K562 (cell line): ENCODE measurements at regions not wholly inside any gene's neighbourhood (a gene's known extent, or its start where the extent isn't known, plus 50 kb on each side); places are given as distances from the start of the nearest gene placed in this dataset.

Experiments
- ATAC-seq: fragments of 200-7000 bp; cut with Tn5 transposase; 3 replicates; pipeline ENCODE4 v1.9.1; 2020; ENCODE audit warnings: moderate library complexity
- BruUV-seq: library from RNA; stranded (reverse); fragments of 400-500 nt; replicated peaks from 2 replicates; lab custom pipeline; 2021; lab: Mats Ljungman, UMichigan
- CTCF ChIA-PET: fragments of 300-600 bp; formaldehyde crosslinking; extraction: SDS; loops from one replicate; lab custom pipeline; 2021; ENCODE audit warnings: low intra/inter-chr PET ratio; lab: Yijun Ruan, JAX
- POLR2A ChIA-PET: fragments of 300-600, 350-650 bp; sonication (Branson Sonifier 250); formaldehyde crosslinking; extraction: SDS; loops from one replicate; lab custom pipeline; 2021; ENCODE audit warnings: antibody characterized with exemption, inconsistent platforms; lab: Yijun Ruan, JAX
- DNase-seq, 4 experiments: peaks; one replicate each; pipeline versions ENCODE4 v3.0.0 to v3.0.0-alpha.2; 2011 to 2018; ENCODE audit warnings: low spot score in 3 of 4, mixed read lengths in 3 of 4; ENCODE audit errors: extremely low read depth in 1 of 4
- FAIRE-seq: peaks from 2 replicates; lab custom pipeline; 2011; peaks lifted over from hg19 to GRCh38; lab: Jason Lieb, UNC
- H2AFZ ChIP-seq: 2 replicates; pipeline ENCODE4 v1.6.0; 2011; ENCODE audit warnings: low read depth, low read length, control low read depth, inconsistent platforms
- H3K27ac ChIP-seq: fragments of 200-600 bp; 3 replicates; pipeline ENCODE4 v1.8.0; 2011; ENCODE audit warnings: low read depth, mild to moderate bottlenecking, control low read depth, inconsistent platforms, low read length, moderate library complexity, mixed read lengths; ENCODE audit errors: extremely low read depth
- H3K27me3 ChIP-seq, 2 experiments: fragments of 300-600 bp in 1 of 2; 2 replicates in 1 of 2; 3 replicates in 1 of 2; pipeline versions ENCODE4 v1.6.0 to v1.8.0; 2011; ENCODE audit warnings: inconsistent platforms in 2 of 2, low read length in 2 of 2, mild to moderate bottlenecking in 1 of 2, mixed read lengths in 1 of 2, moderate library complexity in 1 of 2; ENCODE audit not compliant: control insufficient read depth in 2 of 2, insufficient read depth in 2 of 2
- H3K36me3 ChIP-seq: fragments of 300-600 bp; 3 replicates; pipeline ENCODE4 v1.8.0; 2011; ENCODE audit warnings: mild to moderate bottlenecking, low read length, inconsistent platforms; ENCODE audit not compliant: control insufficient read depth, insufficient read depth
- H3K4me1 ChIP-seq, 2 experiments: fragments of 200-600 bp in 1 of 2; replicated peaks in 1 of 2; 2 replicates in 1 of 2; 3 replicates in 1 of 2; pipeline versions ENCODE4 v1.5.1 to v1.8.0; 2011; ENCODE audit warnings: inconsistent platforms in 2 of 2, low read length in 2 of 2, mild to moderate bottlenecking in 1 of 2, mixed read lengths in 1 of 2, moderate library complexity in 1 of 2; ENCODE audit not compliant: control insufficient read depth in 2 of 2, insufficient read depth in 2 of 2
- H3K4me2 ChIP-seq: 2 replicates; pipeline ENCODE4 v1.6.1; 2011; ENCODE audit warnings: low read length, control low read depth, inconsistent platforms, mixed read lengths; ENCODE audit not compliant: insufficient read depth
- H3K4me3 ChIP-seq: fragments of 200-600 bp; sonication (generic), shearing (Covaris generic); 2 replicates; pipeline ENCODE4 v1.5.1; 2016; ENCODE audit warnings: control low read depth, inconsistent platforms
- H3K79me2 ChIP-seq: fragments of 200-600 bp; 3 replicates; pipeline ENCODE4 v1.8.0; 2011; ENCODE audit warnings: low read length, inconsistent platforms; ENCODE audit not compliant: control insufficient read depth, insufficient read depth
- H3K9ac ChIP-seq, 2 experiments: 2 replicates each; pipeline versions ENCODE4 v1.6.0 to v1.6.1; 2011; ENCODE audit warnings: low read depth in 2 of 2, low read length in 2 of 2, control low read depth in 1 of 2, inconsistent platforms in 1 of 2, mild to moderate bottlenecking in 1 of 2, mixed read lengths in 1 of 2; ENCODE audit not compliant: insufficient read depth in 1 of 2
- H3K9me1 ChIP-seq: one replicate; pipeline ENCODE4 v1.6.0; 2011; ENCODE audit warnings: inconsistent platforms, mild to moderate bottlenecking, low read length, moderate library complexity; ENCODE audit not compliant: control insufficient read depth, insufficient read depth
- H3K9me3 ChIP-seq: replicated peaks from 2 replicates; pipeline ENCODE4 v1.5.1; 2011; ENCODE audit warnings: low read depth, low read length, inconsistent platforms; ENCODE audit not compliant: control insufficient read depth, insufficient read depth
- H4K20me1 ChIP-seq: replicated peaks from 2 replicates; pipeline ENCODE4 v1.6.1; 2011; ENCODE audit warnings: low read length, inconsistent platforms, mixed read lengths; ENCODE audit not compliant: control insufficient read depth, insufficient read depth
- CREM ChIP-seq: IDR thresholded peaks from 2 replicates; pipeline ENCODE4 v1.6.1; 2014; ENCODE audit warnings: antibody characterized with exemption, low read depth
- ETV1 ChIP-seq: fragments of 450-650 bp; conservative IDR thresholded peaks from 2 replicates; pipeline ENCODE4 v1.6.1; 2016; ENCODE audit warnings: missing genetic modification characterization, control low read depth, low read depth, missing compliant biosample characterization
- NEUROD1 ChIP-seq: fragments of 150-350 bp; IDR thresholded peaks from 2 replicates; pipeline ENCODE4 v1.6.1; 2014; ENCODE audit warnings: borderline replicate concordance, low read length, low read depth; ENCODE audit not compliant: partially characterized antibody
- POLR2AphosphoS2 ChIP-seq: IDR thresholded peaks from 2 replicates; pipeline ENCODE4 v1.6.1; 2012; ENCODE audit warnings: low read length, improper control_type of control experiment
- RBM22 ChIP-seq: fragments of 200-400 bp; formaldehyde crosslinking; IDR thresholded peaks from 2 replicates; pipeline ENCODE4 v1.6.1; 2018; ENCODE audit warnings: low read length, low read depth; ENCODE audit not compliant: poor library complexity, severe bottlenecking
- TAF7 ChIP-seq: fragments of 450-650 bp; IDR thresholded peaks from 2 replicates; pipeline ENCODE4 v1.6.1; 2016; ENCODE audit warnings: missing genetic modification characterization, missing compliant biosample characterization
- XRCC5 ChIP-seq: fragments of 200-400 bp; formaldehyde crosslinking; IDR thresholded peaks from 2 replicates; pipeline ENCODE4 v1.6.1; 2017; ENCODE audit warnings: low read depth, mild to moderate bottlenecking, low read length
- YY1 ChIP-seq, 3 experiments: IDR thresholded peaks; 2 replicates each; pipeline ENCODE4 v1.6.1; 2011; ENCODE audit warnings: low read length in 2 of 3, mild to moderate bottlenecking in 2 of 3, moderate library complexity in 2 of 3, borderline replicate concordance in 1 of 3, control low read depth in 1 of 3, low read depth in 1 of 3; ENCODE audit not compliant: insufficient read depth in 3 of 3, insufficient replicate concordance in 2 of 3, control insufficient read depth in 1 of 3, insufficient read length in 1 of 3; ENCODE audit errors: extremely low read depth in 1 of 3
- ZBTB8A ChIP-seq: fragments of 450-650 bp; IDR thresholded peaks from 2 replicates; pipeline ENCODE4 v1.6.1; 2018; ENCODE audit warnings: mild to moderate bottlenecking, moderate library complexity; ENCODE audit not compliant: partially characterized antibody
- ZFP36 ChIP-seq: fragments of 150-350 bp; IDR thresholded peaks from 2 replicates; pipeline ENCODE4 v1.6.1; 2018; ENCODE audit warnings: low read length, low read depth; ENCODE audit not compliant: partially characterized antibody
- ZNF717 ChIP-seq: fragments of 250-450 bp; sonication (Bioruptor Pico); IDR thresholded peaks from 2 replicates; pipeline ENCODE4 v1.5.0; 2021
- WGBS: fragments of 100-300 bp; shearing (Covaris generic); methylation state at CpG from one replicate; pipeline ENCODE4 v1.1.6; 2016; ENCODE audit warnings: low coverage, mixed read lengths; ENCODE audit not compliant: insufficient coverage; ENCODE audit errors: missing lambda C conversion rate; 5-methylcytosine and 5-hydroxymethylcytosine counted together
- in situ Hi-C: fragments of 300-500 bp; cut with MboI; formaldehyde crosslinking; loops from 4 replicates; pipeline ENCODE4 v1.15.0; 2018; ENCODE audit warnings: inconsistent platforms, mixed read lengths
- intact Hi-C: fragments of 100-400 bp; cut with micrococcal nuclease; formaldehyde crosslinking; loops from 2 replicates; pipeline ENCODE4 v1.14.2; 2022
- TF ChIP-seq, protein P1 (sequence below): fragments of 250-450 bp; sonication (Bioruptor Pico); IDR thresholded peaks from 2 replicates; pipeline ENCODE4 v1.4.0; 2020; ENCODE audit warnings: mild to moderate bottlenecking, moderate library complexity
- TF ChIP-seq, protein P2 (sequence below): fragments of 450-650 bp; conservative IDR thresholded peaks from 2 replicates; pipeline ENCODE4 v1.6.1; 2016; ENCODE audit warnings: missing genetic modification characterization, low read depth, mild to moderate bottlenecking, control low read depth, missing compliant biosample characterization

DNA sequence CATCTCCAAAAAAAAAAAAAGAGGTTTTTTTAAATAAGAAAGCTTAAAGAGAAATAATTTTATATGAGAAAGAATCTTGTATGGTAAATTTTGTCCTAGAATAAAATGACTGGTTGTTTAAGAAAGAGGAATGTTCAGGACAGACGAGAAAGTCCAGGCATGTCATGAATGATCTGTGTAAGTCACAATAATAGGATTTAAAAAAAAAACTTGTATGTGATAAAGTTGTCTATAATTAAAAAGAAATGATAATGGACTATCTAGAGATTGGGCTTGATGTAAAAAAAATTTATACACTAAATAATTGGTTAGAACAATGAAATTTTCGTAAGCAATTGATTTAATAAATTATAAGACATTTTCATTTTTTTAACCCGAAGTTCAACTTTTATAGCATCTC lies 71.7 kb upstream of the ABCA12 start:
- H3K79me2 ChIP-seq = no peaks in the 10 kb centered on the region
- intact Hi-C loops (no loop called here), in situ Hi-C loops (no loop called here)
- no peak overlapping the region for H3K27ac ChIP-seq
- ATAC-seq = no peak
- H3K4me3 ChIP-seq = no peak overlapping the region
- 4% methylated on average over 3 of the region's 3 CpGs for WGBS
- no peaks in the 10 kb centered on the region for H3K36me3 ChIP-seq
- no peak for FAIRE-seq
- no peak for DNase-seq
- BruUV-seq = no TSS peak
- H3K9me1 ChIP-seq = no peaks in the 10 kb centered on the region
- POLR2A ChIA-PET = no interaction called here
- H3K4me2 ChIP-seq = no peak overlapping the region
- H3K4me1 ChIP-seq = no peaks in the 10 kb centered on the region
- H3K9ac ChIP-seq = no peak overlapping the region
- no peaks in the 10 kb centered on the region for H3K27me3 ChIP-seq
- no peak overlapping the region for H2AFZ ChIP-seq
- CTCF ChIA-PET = no interaction called here
- 0 out of 2 replicates have a peak, but pooled peaks cover 2% of the 10 kb centered on the region for H3K9me3 ChIP-seq
- TF ChIP-seq ZFP36 = peak; percentile 25
- no peak for TF ChIP-seq XRCC5
- no peak for TF ChIP-seq TAF7 (tag)
- TF ChIP-seq ZBTB8A = no peak
- TF ChIP-seq RBM22 = no peak
- H4K20me1 ChIP-seq = no peaks in the 10 kb centered on the region

DNA sequence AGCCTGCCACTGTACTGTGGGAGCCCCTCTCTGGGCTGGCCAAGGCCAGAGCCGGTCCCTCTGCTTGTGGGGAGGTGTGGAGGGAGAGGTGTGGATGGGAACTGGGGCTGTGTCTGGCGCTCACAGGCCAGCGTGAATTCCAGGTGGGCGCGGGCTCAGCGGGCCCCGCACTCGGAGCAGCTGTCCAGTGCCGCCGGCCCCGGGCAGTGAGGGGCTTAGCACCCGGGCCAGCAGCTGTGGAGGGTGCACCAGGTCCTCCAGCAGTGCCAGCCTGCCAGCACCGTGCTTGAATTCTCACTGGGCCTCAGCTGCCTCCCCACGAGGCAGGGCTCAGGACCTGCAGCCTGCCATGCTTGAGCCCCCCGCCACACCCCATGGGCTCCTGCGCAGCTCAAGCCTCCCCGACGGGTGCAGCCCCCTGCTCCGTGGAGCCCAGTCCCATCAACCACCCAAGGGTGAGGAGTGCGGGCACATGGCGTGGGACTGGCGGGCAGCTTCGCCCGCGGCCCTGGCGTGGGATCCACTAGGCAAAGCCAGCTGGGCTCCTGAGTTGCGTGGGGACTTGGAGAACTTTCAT lies 69.5 kb upstream of the ABCA12 start:
- intact Hi-C loops = no loop called here
- no TSS peak for BruUV-seq
- H3K4me1 ChIP-seq = no peaks in the 10 kb centered on the region
- TF ChIP-seq, protein P1, sequence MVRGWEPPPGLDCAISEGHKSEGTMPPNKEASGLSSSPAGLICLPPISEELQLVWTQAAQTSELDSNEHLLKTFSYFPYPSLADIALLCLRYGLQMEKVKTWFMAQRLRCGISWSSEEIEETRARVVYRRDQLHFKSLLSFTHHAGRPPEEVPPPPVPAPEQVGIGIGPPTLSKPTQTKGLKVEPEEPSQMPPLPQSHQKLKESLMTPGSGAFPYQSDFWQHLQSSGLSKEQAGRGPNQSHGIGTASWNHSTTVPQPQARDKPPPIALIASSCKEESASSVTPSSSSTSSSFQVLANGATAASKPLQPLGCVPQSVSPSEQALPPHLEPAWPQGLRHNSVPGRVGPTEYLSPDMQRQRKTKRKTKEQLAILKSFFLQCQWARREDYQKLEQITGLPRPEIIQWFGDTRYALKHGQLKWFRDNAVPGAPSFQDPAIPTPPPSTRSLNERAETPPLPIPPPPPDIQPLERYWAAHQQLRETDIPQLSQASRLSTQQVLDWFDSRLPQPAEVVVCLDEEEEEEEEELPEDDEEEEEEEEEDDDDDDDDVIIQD (CRISPR knock-in tag) = no peak
- TF ChIP-seq YY1 (IDR thresholded peaks at IDR 0.05; ENCODE audit: borderline replicate concordance in 1 of 3, control insufficient read depth in 1 of 3, extremely low read depth in 1 of 3, insufficient read depth in 3 of 3, insufficient read length in 1 of 3, insufficient replicate concordance in 2 of 3, low read depth in 1 of 3, low read length in 2 of 3) = no peak
- TF ChIP-seq, protein P2, sequence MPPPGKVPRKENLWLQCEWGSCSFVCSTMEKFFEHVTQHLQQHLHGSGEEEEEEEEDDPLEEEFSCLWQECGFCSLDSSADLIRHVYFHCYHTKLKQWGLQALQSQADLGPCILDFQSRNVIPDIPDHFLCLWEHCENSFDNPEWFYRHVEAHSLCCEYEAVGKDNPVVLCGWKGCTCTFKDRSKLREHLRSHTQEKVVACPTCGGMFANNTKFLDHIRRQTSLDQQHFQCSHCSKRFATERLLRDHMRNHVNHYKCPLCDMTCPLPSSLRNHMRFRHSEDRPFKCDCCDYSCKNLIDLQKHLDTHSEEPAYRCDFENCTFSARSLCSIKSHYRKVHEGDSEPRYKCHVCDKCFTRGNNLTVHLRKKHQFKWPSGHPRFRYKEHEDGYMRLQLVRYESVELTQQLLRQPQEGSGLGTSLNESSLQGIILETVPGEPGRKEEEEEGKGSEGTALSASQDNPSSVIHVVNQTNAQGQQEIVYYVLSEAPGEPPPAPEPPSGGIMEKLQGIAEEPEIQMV (tag) = no peak
- TF ChIP-seq ETV1 (tag) = no peak
- no peak for TF ChIP-seq ZNF717
- no peak for TF ChIP-seq NEUROD1
- TF ChIP-seq CREM = no peak
- no peak for TF ChIP-seq POLR2AphosphoS2

More for the DNA sequence above, 69.5 kb upstream of the ABCA12 start:
- POLR2A ChIA-PET = no interaction called here
- H3K4me3 ChIP-seq = no peak overlapping the region
- DNase-seq = no peak
- whole genome bisulfite sequencing = 60% methylated on average over 2 of the region's 27 CpGs
- no peak for ATAC-seq
- in situ Hi-C loops = no loop called here
- CTCF ChIA-PET = no interaction called here
- no peaks in the 10 kb centered on the region for H3K27me3 ChIP-seq
- H3K27ac ChIP-seq = no peak overlapping the region
- H3K36me3 ChIP-seq = no peaks in the 10 kb centered on the region
- H4K20me1 ChIP-seq = no peaks in the 10 kb centered on the region
- H3K9me3 ChIP-seq = 0 out of 2 replicates have a peak, but pooled peaks cover 2% of the 10 kb centered on the region
- no peaks in the 10 kb centered on the region for H3K9me1 ChIP-seq
- FAIRE-seq = no peak
- H3K9ac ChIP-seq = no peak overlapping the region
- H3K4me2 ChIP-seq = no peak overlapping the region
- no peaks in the 10 kb centered on the region for H3K79me2 ChIP-seq
- no peak overlapping the region for H2AFZ ChIP-seq
